ENCODE measurements at regions not wholly inside any gene's neighbourhood (a gene's known extent, or its start where the extent isn't known, plus 50 kb on each side); places are given as distances from the start of the nearest gene placed in this dataset.

GRCh38 chr5:54766748-54767147, 218.6 kb downstream of the ESM1 start:
- no peak for DNase-seq

- no peak for DNase-seq
These were observed 220.0 kb downstream of the ESM1 start for GRCh38 chr5:54765165-54766028.

- DNase-seq = peak; percentile 15 to 71 (median 53)
These were observed 221.0 kb downstream of the ESM1 start for GRCh38 chr5:54764102-54765090.

DNA sequence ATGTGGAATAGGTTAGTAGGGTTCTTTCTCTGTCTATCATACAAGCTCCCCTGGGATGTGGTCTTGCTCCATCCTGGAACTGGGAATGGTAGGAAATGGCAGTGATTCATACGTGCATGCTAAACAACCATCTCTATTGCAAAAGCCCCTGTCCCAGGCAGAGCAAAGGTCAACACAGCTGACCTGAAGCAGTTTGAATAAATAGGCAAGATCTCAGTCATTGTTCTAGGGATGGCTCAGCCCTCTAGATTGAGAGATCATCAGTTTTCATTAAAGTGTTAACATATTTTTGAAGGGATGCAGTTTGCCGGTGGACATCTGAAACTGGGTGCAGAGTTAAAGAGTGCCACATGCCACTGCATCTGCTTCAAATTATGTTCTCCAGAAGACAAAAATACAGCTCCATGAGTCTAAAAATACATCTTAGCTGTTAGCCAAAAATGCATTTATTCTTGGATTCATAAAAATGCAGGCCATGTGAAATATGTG, 224.1 kb downstream of the ESM1 start:
- DNase-seq = no peak

- peak; percentile 18 to 68 (median 60) for DNase-seq
These were observed 225.0 kb downstream of the ESM1 start for GRCh38 chr5:54760182-54760935.

GRCh38 chr5:54758038-54758437, 227.4 kb downstream of the ESM1 start:
- DNase-seq = peak in 1 of 4 experiments; percentile 24

GRCh38 chr5:54757541-54757940, 227.9 kb downstream of the ESM1 start:
- no peak for DNase-seq

DNA sequence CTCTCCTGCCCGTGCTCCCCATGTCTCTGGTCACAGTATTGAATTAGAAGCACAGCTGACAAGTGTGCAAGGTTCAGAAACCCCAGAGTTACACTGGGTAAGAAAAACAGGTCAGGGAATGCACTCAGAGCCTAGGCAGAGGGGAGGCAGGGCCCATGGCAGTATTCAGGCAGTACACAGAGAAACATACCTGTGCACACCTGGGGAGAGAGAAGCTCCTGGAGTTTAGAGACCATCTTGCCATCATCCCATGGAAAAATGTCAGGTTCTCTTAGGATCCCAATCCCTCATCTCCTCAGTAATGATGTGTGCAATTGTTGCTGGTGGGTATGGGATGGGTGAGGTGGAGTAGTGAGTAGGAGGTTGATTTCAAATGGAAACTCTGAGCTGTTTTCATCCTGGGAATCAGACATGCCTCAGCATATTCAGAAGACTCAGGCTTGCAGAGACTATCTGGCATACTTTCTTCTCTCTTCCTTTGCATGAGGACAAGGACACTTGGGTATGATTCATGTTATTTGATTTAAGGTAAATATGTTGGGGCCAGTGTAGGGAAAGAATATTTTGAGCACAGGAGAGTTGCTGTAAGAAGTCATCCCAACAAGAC, 228.5 kb downstream of the ESM1 start:
- DNase-seq = no peak

DNA sequence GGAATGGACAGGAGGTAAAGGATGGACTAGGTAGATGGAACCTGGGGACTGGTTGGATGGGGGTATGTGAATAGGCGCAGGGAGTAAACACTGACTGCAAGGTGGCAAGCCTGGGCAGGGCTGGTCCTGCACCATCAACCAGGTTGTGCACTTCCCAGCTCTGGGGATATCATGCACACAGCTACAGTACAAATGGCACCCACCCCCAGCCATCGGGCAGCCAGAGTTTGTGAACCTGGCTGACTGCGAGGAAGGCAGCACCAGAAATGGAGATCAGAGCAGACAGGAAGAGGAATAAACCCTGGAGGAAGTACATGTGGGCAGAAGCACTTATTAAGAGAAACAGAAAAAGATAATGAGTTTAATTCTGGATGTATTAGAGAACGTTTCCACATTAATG, 229.1 kb downstream of the ESM1 start:
- peak in 1 of 4 experiments; percentile 39 for DNase-seq

GRCh38 chr5:54754878-54755277, 230.5 kb downstream of the ESM1 start:
- DNase-seq = no peak

DNA sequence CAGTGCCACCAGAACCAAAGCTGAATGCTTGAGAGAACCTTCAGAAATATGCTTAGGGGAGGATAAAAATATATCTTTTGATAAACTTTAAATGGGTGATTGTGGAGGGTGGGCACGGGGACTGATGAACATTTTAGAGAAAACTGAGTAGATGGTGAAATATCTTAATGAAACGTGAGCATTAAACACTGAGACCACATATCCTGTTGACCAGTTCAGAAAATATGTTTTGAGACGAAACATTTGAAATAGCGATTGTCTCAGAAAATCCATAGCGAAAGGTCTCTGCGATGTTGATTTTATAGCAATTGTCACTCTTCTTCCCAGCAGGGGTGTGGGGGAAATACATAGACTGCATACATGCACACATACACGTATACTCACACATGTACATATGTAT, 231.0 kb downstream of the ESM1 start:
- DNase-seq = no peak

DNA sequence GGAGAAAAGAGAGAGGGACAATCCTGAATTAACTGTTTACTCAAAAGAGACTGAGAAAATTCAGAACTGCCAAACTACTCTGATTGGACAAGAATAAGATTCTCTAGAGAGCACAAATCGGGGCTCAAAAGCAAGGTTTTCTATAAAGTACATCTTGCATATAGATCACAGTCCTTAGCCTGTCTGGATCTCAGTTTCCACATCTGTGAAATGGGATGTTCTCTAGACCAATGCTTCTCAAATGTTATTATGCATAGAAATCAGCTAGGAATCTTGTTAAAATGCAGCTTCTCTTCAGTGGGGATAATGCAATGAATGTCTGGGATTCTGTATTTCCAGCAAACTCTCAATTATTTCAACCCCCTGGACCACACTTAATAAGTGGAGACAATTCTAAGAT, 231.6 kb downstream of the ESM1 start:
- DNase-seq = no peak

DNA sequence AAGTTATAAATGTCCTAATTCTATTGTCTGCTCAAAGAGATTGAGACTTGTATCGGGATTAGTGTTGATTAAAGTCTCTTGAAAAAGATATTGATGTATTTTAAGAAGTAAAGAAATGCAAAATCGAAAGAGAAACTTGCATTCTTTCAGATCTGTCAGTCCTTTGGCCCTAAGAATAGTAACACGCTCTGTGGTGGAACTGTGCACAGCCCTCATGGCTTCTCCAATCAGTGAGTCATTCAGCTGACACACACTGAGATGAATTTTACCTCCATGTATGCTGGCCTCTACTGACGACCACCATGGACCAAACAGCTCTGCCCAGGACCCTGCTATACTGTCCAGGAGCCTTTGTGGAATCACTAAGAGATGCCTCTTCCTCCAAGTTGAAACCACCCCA, 232.4 kb downstream of the ESM1 start:
- peak; percentile 42 to 78 (median 74) for DNase-seq

DNA sequence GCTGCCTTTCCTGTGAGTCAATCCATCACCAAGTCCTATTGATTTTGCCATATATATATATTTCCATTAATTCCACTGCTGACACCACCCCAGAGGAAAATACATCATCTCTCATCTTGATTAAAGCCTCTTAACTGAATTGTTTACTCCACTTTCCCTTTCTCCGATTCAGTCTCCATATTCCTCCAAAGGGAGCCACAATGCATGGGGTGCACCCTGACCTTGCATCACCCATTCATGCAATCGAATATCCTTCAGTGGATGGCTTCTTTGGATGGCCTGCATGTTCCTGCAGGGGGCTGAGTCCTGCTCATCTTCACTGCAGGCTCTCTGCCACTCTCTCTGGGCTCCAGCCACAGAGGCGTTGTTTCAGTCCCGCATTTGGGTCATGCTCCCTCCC, 231.0 kb downstream of the SNX18 start:
- no peak for DNase-seq

GRCh38 chr5:54746777-54747398, 229.3 kb downstream of the SNX18 start:
- no peak for DNase-seq

DNA sequence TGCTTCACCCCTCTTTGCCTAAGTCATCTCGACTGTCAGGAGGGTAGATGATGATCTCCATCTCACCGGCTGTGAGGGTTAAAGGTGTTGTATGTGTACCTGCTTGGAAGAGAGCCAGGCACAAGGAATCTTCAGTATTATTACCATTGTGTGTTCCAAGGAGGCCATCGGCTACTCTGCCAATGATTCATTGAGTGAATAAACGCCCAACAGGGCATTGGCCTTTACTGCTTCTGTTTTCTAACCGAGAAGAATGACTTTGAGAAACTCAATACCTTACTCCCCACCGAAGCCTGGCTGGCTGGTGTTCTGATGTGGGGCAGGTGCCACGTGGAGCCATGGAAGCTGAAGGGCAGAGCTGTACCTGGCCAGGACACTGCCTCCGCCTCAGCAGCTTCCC, 228.8 kb downstream of the SNX18 start:
- DNase-seq = peak in 1 of 4 experiments; percentile 14

- DNase-seq = no peak
These were observed 228.0 kb downstream of the SNX18 start for GRCh38 chr5:54745599-54745998.

- DNase-seq = peak; percentile 63 to 90 (median 77)
These were observed 226.6 kb downstream of the SNX18 start for GRCh38 chr5:54743997-54744788.

DNA sequence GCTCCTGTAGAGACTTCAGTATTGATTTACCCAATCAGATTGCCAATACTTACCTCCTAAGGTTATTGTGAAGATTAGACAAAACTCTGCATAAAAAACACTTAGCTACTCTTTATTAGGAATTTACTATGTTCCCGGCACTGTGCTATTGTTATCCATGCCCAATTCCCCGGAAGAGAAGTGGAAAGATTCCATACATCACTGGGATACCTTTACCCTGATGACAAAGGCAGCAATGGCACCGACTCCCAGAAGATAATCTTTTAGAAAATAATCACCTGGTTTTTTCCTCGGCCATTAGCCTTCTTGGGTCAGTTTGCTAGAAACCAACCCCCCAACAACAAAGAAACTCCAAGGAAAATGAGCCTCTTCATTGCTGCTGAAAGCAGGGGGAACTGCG, 226.0 kb downstream of the SNX18 start:
- DNase-seq = no peak

DNA sequence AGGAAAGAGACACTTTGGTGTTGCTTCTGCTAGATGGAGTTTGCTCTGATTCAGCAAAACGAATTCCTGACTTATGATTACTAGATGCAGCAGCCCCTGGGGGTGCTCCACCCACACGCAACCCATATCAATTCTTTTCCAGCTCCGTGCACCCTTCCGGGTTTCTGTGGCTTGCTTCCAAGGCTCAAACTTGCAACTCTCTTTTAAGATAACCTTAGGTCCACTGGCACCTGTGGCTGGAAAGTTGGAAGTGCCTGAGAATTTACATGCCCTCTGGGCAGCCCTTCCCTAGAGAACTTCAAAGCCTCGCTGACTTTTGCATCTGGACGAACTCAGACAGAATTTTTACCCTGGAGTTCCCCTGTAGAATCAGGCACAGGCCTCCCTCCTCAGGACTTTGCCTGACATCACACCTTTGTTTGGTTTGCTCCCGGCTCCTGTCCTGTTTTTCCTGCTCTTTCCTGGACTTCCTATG, 224.9 kb downstream of the SNX18 start:
- no peak for DNase-seq

Measured in suppressor macrophage (primary cell).